B cell (primary cell): ENCODE measurements at regions not wholly inside any gene's neighbourhood (a gene's known extent, or its start where the extent isn't known, plus 50 kb on each side); places are given as distances from the start of the nearest gene placed in this dataset.

Experiments used
- CTCF ChIP-seq: fragments of 200-600 bp; IDR thresholded peaks from one replicate; pipeline ENCODE4 v1.8.0; 2022; ENCODE audit warnings: antibody characterized with exemption, mild to moderate bottlenecking
- EZH2 ChIP-seq: IDR thresholded peaks from 2 replicates; pipeline ENCODE4 v1.6.1; 2012; ENCODE audit warnings: borderline replicate concordance, low read depth, mild to moderate bottlenecking, moderate library complexity, low read length; ENCODE audit not compliant: insufficient read depth, poor library complexity, severe bottlenecking

GRCh38 chr7:124255041-124255655, 222.3 kb upstream of the TMEM229A start:
- TF ChIP-seq CTCF (no peak), EZH2 (no peak)
